ENCODE measurements at regions not wholly inside any gene's neighbourhood (a gene's known extent, or its start where the extent isn't known, plus 50 kb on each side); places are given as distances from the start of the nearest gene placed in this dataset.

- no peaks in the 10 kb centered on the region for H3K27me3 ChIP-seq
- H3K36me3 ChIP-seq = no peaks in the 10 kb centered on the region
- H3K36me3 Mint-ChIP-seq = no peaks in the 10 kb centered on the region
- H3K4me1 ChIP-seq = no peaks in the 10 kb centered on the region
- H3K4me3 ChIP-seq = no peak overlapping the region
- no peaks in the 10 kb centered on the region for H3K4me1 Mint-ChIP-seq
- H3K9me3 Mint-ChIP-seq = peaks cover 5% of the 10 kb centered on the region
- H3F3A ChIP-seq (ENCODE audit: low read depth) = no peaks in the 10 kb centered on the region
- DNase-seq (ENCODE audit: low spot score) = no peak
- no peaks in the 10 kb centered on the region for H3K79me2 ChIP-seq (ENCODE audit: low read depth)
- no peaks in the 10 kb centered on the region for H3K9me3 ChIP-seq (ENCODE audit: low read depth)
- no peak overlapping the region for H2AFZ ChIP-seq (replicated peaks)
- TF ChIP-seq EZH2phosphoT487 (IDR thresholded peaks at IDR 0.05) (no peak), EZH2 (IDR thresholded peaks at IDR 0.05) (no peak), CTCF (IDR thresholded peaks at IDR 0.05) (no peak)
- H4K20me1 ChIP-seq (ENCODE audit: low read depth) = no peaks in the 10 kb centered on the region
- no peaks in the 10 kb centered on the region for H3K27me3 Mint-ChIP-seq (ENCODE audit: insufficient read depth, low read depth)
- no peak overlapping the region for H3K9ac ChIP-seq
- no peak overlapping the region for H3K4me2 ChIP-seq
- no peak overlapping the region for H3K27ac ChIP-seq
- no peak overlapping the region for H3K27ac Mint-ChIP-seq
- no peak overlapping the region for H3K4me3 Mint-ChIP-seq
Measured at GRCh38 chr3:89966877-89967665, 859.6 kb downstream of the EPHA3 start.

- Histone ChIP-seq H4K20me1 (ENCODE audit: low read depth) (no peaks in the 10 kb centered on the region), H3K27me3 (no peaks in the 10 kb centered on the region), H3K9ac (no peak overlapping the region), H3K9me3 (ENCODE audit: low read depth) (no peaks in the 10 kb centered on the region), H2AFZ (replicated peaks) (no peak overlapping the region), H3K4me1 (no peaks in the 10 kb centered on the region), H3K36me3 (no peaks in the 10 kb centered on the region), H3F3A (ENCODE audit: low read depth) (no peaks in the 10 kb centered on the region), H3K4me2 (no peak overlapping the region), H3K4me3 (no peak overlapping the region), H3K79me2 (ENCODE audit: low read depth) (no peaks in the 10 kb centered on the region), H3K27ac (no peak overlapping the region)
- DNase-seq (ENCODE audit: low spot score) = no peak
- Mint-ChIP-seq H3K4me1 (peaks cover 4% of the 10 kb centered on the region), H3K9me3 (peaks cover 5% of the 10 kb centered on the region), H3K27ac (no peak overlapping the region), H3K27me3 (ENCODE audit: insufficient read depth, low read depth) (no peaks in the 10 kb centered on the region), H3K4me3 (no peak overlapping the region), H3K36me3 (no peaks in the 10 kb centered on the region)
- TF ChIP-seq EZH2phosphoT487 (IDR thresholded peaks at IDR 0.05) = no peak
- no peak for TF ChIP-seq EZH2 (IDR thresholded peaks at IDR 0.05)
- TF ChIP-seq CTCF (IDR thresholded peaks at IDR 0.05) = no peak
Measured at GRCh38 chr3:89971329-89971728, 863.9 kb downstream of the EPHA3 start.

GRCh38 chr3:89973156-89973555 lies 865.7 kb downstream of the EPHA3 start:
- TF ChIP-seq EZH2 (IDR thresholded peaks at IDR 0.05) (no peak), EZH2phosphoT487 (IDR thresholded peaks at IDR 0.05) (no peak), CTCF (IDR thresholded peaks at IDR 0.05) (no peak)
- no peaks in the 10 kb centered on the region for H3K36me3 ChIP-seq

More at GRCh38 chr3:89973156-89973555, 865.7 kb downstream of the EPHA3 start:
- Histone ChIP-seq H4K20me1 (ENCODE audit: low read depth) (no peaks in the 10 kb centered on the region), H3K9me3 (ENCODE audit: low read depth) (no peaks in the 10 kb centered on the region), H3K9ac (no peak overlapping the region), H3K27ac (no peak overlapping the region), H3K4me2 (no peak overlapping the region), H3K27me3 (no peaks in the 10 kb centered on the region), H3K4me1 (no peaks in the 10 kb centered on the region), H3F3A (ENCODE audit: low read depth) (no peaks in the 10 kb centered on the region), H2AFZ (replicated peaks) (no peak overlapping the region), H3K4me3 (no peak overlapping the region), H3K79me2 (ENCODE audit: low read depth) (no peaks in the 10 kb centered on the region)
- Mint-ChIP-seq H3K9me3 (no peaks in the 10 kb centered on the region), H3K4me3 (no peak overlapping the region), H3K27me3 (ENCODE audit: insufficient read depth, low read depth) (no peaks in the 10 kb centered on the region), H3K36me3 (no peaks in the 10 kb centered on the region), H3K4me1 (peaks cover 4% of the 10 kb centered on the region), H3K27ac (no peak overlapping the region)
- no peak for DNase-seq (ENCODE audit: low spot score)

Data from neural progenitor cell (in vitro differentiated cells).